ENCODE measurements at regions not wholly inside any gene's neighbourhood (a gene's known extent, or its start where the extent isn't known, plus 50 kb on each side); places are given as distances from the start of the nearest gene placed in this dataset.

- no peak for TF ChIP-seq CTCF (conservative IDR thresholded peaks at IDR 0.05; ENCODE audit: low read length)
- TF ChIP-seq EZH2phosphoT487 (IDR thresholded peaks at IDR 0.05; ENCODE audit: borderline replicate concordance, low read depth, low read length): no peak
These were observed 77.2 kb downstream of the DDIT4L start for GRCh38 chr4:100113096-100113495.
